ENCODE measurements at regions not wholly inside any gene's neighbourhood (a gene's known extent, or its start where the extent isn't known, plus 50 kb on each side); places are given as distances from the start of the nearest gene placed in this dataset.

- POLR2A ChIA-PET = no interaction called here
Measured at GRCh38 chr5:173826086-173826427, 62.1 kb upstream of the CPEB4 start.

DNA sequence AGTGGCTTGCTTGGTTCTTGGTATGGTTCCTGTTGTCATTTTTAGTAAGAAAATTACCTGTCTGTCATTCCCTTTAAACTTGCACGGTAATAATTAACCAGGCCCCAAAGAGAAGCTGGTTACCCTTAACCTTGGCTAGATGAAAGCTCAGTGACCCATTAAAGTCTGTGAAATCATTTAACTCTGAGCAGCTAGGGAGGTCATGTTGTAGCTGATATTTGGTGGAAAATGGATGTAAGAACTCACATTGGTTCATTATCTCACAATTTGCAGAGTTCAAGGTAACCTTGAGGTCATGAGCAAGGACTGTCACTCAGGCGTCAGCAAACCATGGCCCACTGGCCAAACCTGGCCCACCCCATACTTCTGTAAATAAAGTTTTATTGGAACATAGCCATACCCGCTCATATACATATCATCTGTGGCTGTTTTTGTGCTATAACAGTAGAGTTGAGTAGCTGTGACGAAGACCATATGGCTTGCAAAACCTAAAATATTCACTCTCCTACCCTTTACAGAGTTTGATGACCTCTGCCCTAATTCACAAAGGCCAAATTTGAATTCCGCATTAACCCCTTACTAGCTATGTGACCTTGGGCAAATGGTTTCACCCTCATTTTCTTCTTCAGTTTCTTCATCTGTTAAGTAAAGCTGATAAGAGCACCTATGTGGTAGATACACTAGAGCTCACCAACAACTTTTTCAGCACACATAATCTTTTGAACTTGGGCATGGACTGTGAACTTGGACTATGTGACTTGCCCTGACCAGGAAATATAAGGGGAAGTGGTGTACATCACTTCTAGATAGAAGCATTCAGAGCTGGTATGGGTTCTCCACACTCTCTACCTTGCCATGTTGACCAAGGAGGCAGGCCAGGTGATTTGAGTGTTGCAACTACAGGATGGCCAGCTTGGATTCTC is 61.5 kb upstream of the CPEB4 start:
- ChIA-PET POLR2A (no interaction called here), CTCF (interaction anchor here (1.1 to 1.9 kb wide), 2 partner anchors 40 to 117 kb away, joined by 4 read pairs; no protein-coding TSS in a partner anchor)

More at GRCh38 chr5:173826086-173826427, 62.1 kb upstream of the CPEB4 start:
- DNase-seq = no peak
- Mint-ChIP-seq H3K36me3 (ENCODE audit: low read depth) (no peaks in the 10 kb centered on the region), H3K9me3 (no peaks in the 10 kb centered on the region), H3K27me3 (no peaks in the 10 kb centered on the region), H3K4me1 (peaks cover 9% of the 10 kb centered on the region), H3K27ac (no peak overlapping the region), H3K4me3 (no peak overlapping the region)
- CTCF ChIA-PET = no interaction called here

DNA sequence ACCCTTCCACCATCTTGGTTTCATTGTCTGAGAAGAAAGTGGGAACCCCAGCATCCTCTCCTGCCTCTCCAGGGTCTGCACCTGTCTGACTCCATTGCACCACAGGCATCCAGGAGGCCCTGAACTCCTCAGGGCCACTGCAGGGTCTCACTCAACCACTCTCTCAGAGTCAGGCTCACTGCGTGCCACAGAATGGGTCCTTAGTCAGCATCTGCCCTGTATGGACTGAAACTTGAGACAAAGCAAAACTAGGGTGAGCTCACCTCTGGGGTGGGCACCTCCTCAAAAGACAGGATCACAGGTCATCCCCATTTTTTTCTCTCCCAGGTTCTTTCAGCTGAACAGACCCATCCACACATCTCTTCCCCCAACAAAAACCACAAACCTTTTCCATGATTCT is 59.2 kb upstream of the CPEB4 start:
- ChIA-PET POLR2A (no interaction called here), CTCF (no interaction called here)
- Mint-ChIP-seq H3K27ac (no peak overlapping the region), H3K4me3 (no peak overlapping the region), H3K9me3 (no peaks in the 10 kb centered on the region), H3K36me3 (ENCODE audit: low read depth) (no peaks in the 10 kb centered on the region), H3K4me1 (no peaks in the 10 kb centered on the region), H3K27me3 (no peaks in the 10 kb centered on the region)
- DNase-seq = no peak

More for the DNA sequence above, 61.5 kb upstream of the CPEB4 start:
- Mint-ChIP-seq H3K4me1 (peaks cover 4% of the 10 kb centered on the region), H3K27me3 (no peaks in the 10 kb centered on the region), H3K4me3 (no peak overlapping the region), H3K36me3 (ENCODE audit: low read depth) (no peaks in the 10 kb centered on the region), H3K9me3 (no peaks in the 10 kb centered on the region), H3K27ac (no peak overlapping the region)
- DNase-seq = no peak

GRCh38 chr5:173829826-173830225 is 58.3 kb upstream of the CPEB4 start:
- Mint-ChIP-seq H3K27ac (no peak overlapping the region), H3K9me3 (no peaks in the 10 kb centered on the region), H3K36me3 (ENCODE audit: low read depth) (no peaks in the 10 kb centered on the region), H3K4me3 (no peak overlapping the region), H3K27me3 (no peaks in the 10 kb centered on the region), H3K4me1 (no peaks in the 10 kb centered on the region)
- CTCF ChIA-PET = interaction anchor here (0.9 to 1.2 kb wide), 2 partner anchors 9 to 15 kb away, joined by 3 read pairs; no protein-coding TSS in a partner anchor
- DNase-seq = no peak
- POLR2A ChIA-PET = no interaction called here

DNA sequence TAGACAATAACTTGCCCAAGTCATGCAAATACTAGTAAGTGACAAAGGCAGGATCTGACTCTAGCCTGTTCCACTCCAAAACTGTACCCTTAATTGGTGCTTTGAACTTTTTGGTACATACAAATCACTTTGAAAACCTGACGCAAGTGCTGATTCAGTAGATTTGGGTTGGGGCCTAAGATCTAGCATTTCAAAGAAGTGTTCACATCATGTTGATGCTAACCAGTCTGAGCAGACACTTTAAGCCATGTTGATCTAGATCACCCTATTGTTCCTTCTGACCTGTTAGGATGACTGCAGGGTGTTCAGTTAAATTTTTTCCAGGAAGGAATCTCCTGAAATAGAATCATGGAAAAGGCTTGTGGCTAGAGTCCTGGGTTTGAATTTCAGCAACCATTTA is 57.7 kb upstream of the CPEB4 start:
- H3K27me3 Mint-ChIP-seq = no peaks in the 10 kb centered on the region
- ChIA-PET CTCF (interaction anchor here (0.9 to 1.2 kb wide), 2 partner anchors 10 to 14 kb away, joined by 3 read pairs; no protein-coding TSS in a partner anchor), POLR2A (no interaction called here)
- no peaks in the 10 kb centered on the region for H3K9me3 Mint-ChIP-seq
- H3K4me1 Mint-ChIP-seq = no peaks in the 10 kb centered on the region
- no peaks in the 10 kb centered on the region for H3K36me3 Mint-ChIP-seq (ENCODE audit: low read depth)
- no peak for DNase-seq
- H3K4me3 Mint-ChIP-seq = no peak overlapping the region
- no peak overlapping the region for H3K27ac Mint-ChIP-seq

GRCh38 chr5:173831196-173831914 is 56.8 kb upstream of the CPEB4 start:
- POLR2A ChIA-PET = no interaction called here
- Mint-ChIP-seq H3K27me3 (no peaks in the 10 kb centered on the region), H3K36me3 (ENCODE audit: low read depth) (no peaks in the 10 kb centered on the region), H3K4me3 (no peak overlapping the region), H3K27ac (no peak overlapping the region), H3K4me1 (no peaks in the 10 kb centered on the region), H3K9me3 (no peaks in the 10 kb centered on the region)
- CTCF ChIA-PET = interaction anchor here (1.1 to 1.2 kb wide), 2 partner anchors 10 to 14 kb away, joined by 3 read pairs; no protein-coding TSS in a partner anchor
- DNase-seq = no peak

DNA sequence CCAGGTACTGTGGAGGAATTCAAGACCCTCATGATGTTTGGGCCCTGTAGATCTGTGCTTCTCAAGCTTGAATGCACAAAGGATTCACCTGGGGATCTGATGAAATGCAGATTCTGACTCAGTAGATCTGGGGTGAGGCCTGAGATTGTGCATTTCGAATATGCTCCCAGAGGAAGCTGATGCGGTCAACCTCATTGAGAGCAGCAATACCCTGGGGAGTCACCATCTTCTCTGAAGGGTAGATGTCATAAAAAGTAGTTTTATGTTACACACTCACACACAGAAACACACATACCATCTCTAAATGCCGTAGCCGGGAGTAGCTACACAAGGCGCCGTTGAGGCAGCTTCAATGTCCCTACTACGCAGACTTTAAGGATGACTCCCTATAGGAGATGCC is 55.8 kb upstream of the CPEB4 start:
- DNase-seq = no peak
- ChIA-PET CTCF (interaction anchor here (1.2 to 1.6 kb wide), 2 partner anchors 8 to 13 kb away, joined by 3 to 4 read pairs; no protein-coding TSS in a partner anchor), POLR2A (no interaction called here)
- Mint-ChIP-seq H3K27ac (no peak overlapping the region), H3K27me3 (no peaks in the 10 kb centered on the region), H3K36me3 (ENCODE audit: low read depth) (no peaks in the 10 kb centered on the region), H3K4me1 (no peaks in the 10 kb centered on the region), H3K4me3 (no peak overlapping the region), H3K9me3 (no peaks in the 10 kb centered on the region)

GRCh38 chr5:173833196-173833985 is 54.8 kb upstream of the CPEB4 start:
- no peak for DNase-seq
- ChIA-PET POLR2A (no interaction called here), CTCF (interaction anchor here (1.6 to 1.8 kb wide), 2 partner anchors 9 to 13 kb away, joined by 4 to 7 read pairs; no protein-coding TSS in a partner anchor)
- Mint-ChIP-seq H3K27me3 (no peaks in the 10 kb centered on the region), H3K9me3 (no peaks in the 10 kb centered on the region), H3K27ac (no peak overlapping the region), H3K4me1 (no peaks in the 10 kb centered on the region), H3K4me3 (no peak overlapping the region), H3K36me3 (ENCODE audit: low read depth) (no peaks in the 10 kb centered on the region)

DNA sequence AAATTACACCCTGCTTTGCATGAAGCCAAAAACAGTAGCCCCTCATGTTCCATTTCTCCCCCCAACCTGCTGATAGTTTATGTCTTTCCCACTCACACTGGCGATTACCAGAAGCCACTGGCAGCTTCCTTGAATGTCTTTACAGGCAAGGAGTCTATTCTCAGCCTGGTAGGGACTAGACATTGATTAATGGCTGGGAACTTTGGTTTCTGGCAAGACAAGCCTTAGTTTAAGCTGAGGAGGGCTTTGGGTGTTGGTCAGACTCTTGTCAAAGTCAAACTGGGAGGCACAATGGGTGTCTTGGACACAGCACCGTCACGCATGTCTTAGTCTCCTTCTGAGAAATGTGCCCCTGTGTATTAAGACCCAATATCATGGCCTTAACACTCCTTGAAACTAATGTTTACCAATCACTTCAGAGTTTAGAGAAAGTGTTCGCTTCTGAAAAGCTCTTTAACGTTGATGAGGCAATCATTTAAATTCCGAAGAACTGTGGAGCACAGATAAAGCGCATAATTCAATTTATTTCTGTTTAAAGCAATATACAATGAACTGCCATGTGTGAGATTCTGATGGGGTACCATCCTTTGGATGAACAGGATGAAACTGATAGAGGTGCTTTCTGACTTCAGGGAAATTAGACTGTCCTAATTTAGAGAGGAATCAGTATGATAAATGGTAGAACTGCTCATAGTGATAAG is 53.9 kb upstream of the CPEB4 start:
- CTCF ChIA-PET = interaction anchor here (0.9 to 1.8 kb wide), 3 partner anchors 13 to 35 kb away, joined by 3 to 7 read pairs (median 3); no protein-coding TSS in a partner anchor
- Mint-ChIP-seq H3K27me3 (no peaks in the 10 kb centered on the region), H3K9me3 (no peaks in the 10 kb centered on the region), H3K4me3 (no peak overlapping the region), H3K4me1 (no peaks in the 10 kb centered on the region), H3K36me3 (ENCODE audit: low read depth) (no peaks in the 10 kb centered on the region), H3K27ac (no peak overlapping the region)
- no peak for DNase-seq
- POLR2A ChIA-PET = no interaction called here

DNA sequence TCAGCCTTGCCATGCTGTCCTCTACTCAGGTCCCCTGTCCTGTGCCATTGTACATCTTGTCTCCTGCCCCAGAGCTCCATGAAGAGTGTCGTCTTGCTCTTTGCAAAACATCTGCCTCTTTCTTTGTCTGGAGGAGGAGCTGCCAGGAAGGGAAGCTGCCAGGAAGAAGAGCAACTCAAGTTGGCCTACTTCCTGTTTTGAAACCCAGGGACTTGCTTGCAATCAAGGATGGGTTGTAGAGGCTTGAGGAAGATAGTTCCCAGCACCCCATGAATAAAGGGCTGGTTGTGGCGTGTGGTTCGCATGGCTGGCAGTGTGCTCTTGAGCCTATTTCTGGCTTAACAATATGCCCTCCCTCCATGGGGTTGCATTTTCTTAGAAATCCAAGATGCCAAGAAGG is 53.0 kb upstream of the CPEB4 start:
- H3K27me3 Mint-ChIP-seq = no peaks in the 10 kb centered on the region
- CTCF ChIA-PET = interaction anchor here (0.9 to 1.8 kb wide), 4 partner anchors 9 to 34 kb away, joined by 3 to 7 read pairs (median 4); no protein-coding TSS in a partner anchor
- no peak for DNase-seq
- H3K4me3 Mint-ChIP-seq = no peak overlapping the region
- H3K9me3 Mint-ChIP-seq = no peaks in the 10 kb centered on the region
- H3K27ac Mint-ChIP-seq = no peak overlapping the region
- POLR2A ChIA-PET = no interaction called here
- no peaks in the 10 kb centered on the region for H3K4me1 Mint-ChIP-seq
- no peaks in the 10 kb centered on the region for H3K36me3 Mint-ChIP-seq (ENCODE audit: low read depth)

- no peak for DNase-seq
- no peaks in the 10 kb centered on the region for H3K9me3 Mint-ChIP-seq
- POLR2A ChIA-PET = no interaction called here
- no peaks in the 10 kb centered on the region for H3K27me3 Mint-ChIP-seq
- CTCF ChIA-PET = interaction anchor here (0.7 to 1.2 kb wide), 2 partner anchors 9 to 49 kb away, joined by 3 to 5 read pairs; no protein-coding TSS in a partner anchor
- no peaks in the 10 kb centered on the region for H3K4me1 Mint-ChIP-seq
- no peak overlapping the region for H3K4me3 Mint-ChIP-seq
- no peak overlapping the region for H3K27ac Mint-ChIP-seq
- no peaks in the 10 kb centered on the region for H3K36me3 Mint-ChIP-seq (ENCODE audit: low read depth)
Measured at GRCh38 chr5:173835661-173836060, 52.5 kb upstream of the CPEB4 start.

- no peak overlapping the region for H3K27ac Mint-ChIP-seq
- H3K9me3 Mint-ChIP-seq = no peaks in the 10 kb centered on the region
- H3K4me3 Mint-ChIP-seq = no peak overlapping the region
- no peaks in the 10 kb centered on the region for H3K4me1 Mint-ChIP-seq
- ChIA-PET CTCF (no interaction called here), POLR2A (no interaction called here)
- DNase-seq = no peak
- no peaks in the 10 kb centered on the region for H3K36me3 Mint-ChIP-seq (ENCODE audit: low read depth)
- H3K27me3 Mint-ChIP-seq = peaks cover 1% of the 10 kb centered on the region
Measured at GRCh38 chr5:173837654-173838053, 50.5 kb upstream of the CPEB4 start.
